DLD1 (cell line): ENCODE measurements at regions not wholly inside any gene's neighbourhood (a gene's known extent, or its start where the extent isn't known, plus 50 kb on each side); places are given as distances from the start of the nearest gene placed in this dataset.

ENCODE experiments used
- in situ Hi-C: cut with HindIII; loops from 2 replicates; pipeline ENCODE4 v1.10.0; 2017; ENCODE audit warnings: low sequenced_read_pairs

- in situ Hi-C loops = no loop called here
Observed at GRCh38 chr13:63691474-63691873, 2275.8 kb upstream of the PCDH20 start.

DNA sequence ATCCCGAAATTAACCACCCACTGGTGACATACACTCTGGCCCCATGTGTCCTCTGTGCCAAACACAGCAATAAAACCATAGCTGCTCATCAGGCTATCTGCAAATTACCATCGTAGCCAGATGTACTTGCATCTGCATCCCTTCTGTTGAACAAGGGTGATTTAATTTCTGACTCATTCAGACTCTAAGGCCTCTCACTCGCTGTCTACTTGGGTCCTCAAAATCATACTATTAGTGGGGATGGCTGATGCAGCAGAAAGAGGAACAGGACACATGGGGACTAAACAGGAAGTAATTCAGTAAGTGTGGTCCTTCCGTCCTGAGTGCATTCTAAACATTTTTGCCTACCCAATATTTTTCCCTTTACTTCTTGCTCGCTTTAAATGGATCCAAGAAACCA is 2275.0 kb upstream of the PCDH20 start:
- in situ Hi-C loops = no loop called here

GRCh38 chr13:63684822-63685221 is 2269.2 kb upstream of the PCDH20 start:
- in situ Hi-C loops = no loop called here

DNA sequence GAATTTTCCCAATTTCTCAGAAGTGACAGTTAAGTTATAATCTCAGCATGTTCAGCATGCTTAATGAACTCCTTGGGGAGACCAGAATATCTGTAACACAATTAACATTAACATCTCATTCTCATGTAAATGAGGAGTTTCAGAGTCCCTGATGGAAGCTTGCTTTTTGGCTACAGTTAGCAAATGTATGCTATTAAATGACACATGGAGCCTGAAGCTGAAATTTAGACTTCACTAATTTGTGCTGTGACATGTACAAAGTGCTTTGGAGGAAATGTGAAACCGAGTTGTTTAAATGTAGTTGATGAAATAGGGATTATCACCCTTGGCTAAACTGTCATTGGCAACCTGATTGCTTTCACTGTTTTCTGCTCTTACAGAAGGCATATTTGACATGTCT is 2265.1 kb upstream of the PCDH20 start:
- in situ Hi-C loops = no loop called here

DNA sequence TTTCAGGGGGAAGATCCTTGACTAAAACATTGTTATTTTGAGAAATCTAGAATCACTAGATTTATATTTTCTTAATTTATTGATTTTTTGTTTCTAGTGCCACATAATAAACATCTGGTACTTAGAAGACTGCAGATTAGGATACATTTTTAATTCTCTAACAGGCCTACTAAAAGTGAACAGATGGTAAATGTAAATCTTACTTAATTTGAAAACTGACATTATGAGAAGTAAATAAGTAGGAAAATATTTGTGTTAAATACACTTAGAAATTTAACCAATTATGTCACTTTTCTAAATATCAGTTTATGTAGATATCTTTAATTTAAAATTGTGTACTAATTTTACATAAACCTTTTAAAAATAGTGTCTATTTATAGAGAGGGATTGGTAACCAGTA is 2255.6 kb upstream of the PCDH20 start:
- in situ Hi-C loops = no loop called here

DNA sequence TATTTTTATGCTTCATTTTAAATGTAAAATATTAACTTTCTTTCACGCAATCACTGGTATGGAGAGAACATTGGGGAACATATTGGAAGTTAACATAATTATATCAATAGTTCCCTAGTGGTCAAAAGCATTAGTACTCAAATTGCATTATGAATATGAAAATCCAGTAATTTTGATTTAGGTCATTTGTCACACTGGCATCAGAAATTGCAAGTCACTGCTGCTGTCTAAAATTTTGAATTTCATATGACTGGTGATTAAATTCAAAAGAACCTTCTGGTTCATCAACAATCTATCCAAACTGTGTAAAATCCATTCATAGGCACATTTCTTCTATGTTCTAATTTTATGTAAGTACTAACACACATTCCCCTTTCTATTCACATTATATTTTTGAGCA is 2235.7 kb upstream of the PCDH20 start:
- in situ Hi-C loops = no loop called here

DNA sequence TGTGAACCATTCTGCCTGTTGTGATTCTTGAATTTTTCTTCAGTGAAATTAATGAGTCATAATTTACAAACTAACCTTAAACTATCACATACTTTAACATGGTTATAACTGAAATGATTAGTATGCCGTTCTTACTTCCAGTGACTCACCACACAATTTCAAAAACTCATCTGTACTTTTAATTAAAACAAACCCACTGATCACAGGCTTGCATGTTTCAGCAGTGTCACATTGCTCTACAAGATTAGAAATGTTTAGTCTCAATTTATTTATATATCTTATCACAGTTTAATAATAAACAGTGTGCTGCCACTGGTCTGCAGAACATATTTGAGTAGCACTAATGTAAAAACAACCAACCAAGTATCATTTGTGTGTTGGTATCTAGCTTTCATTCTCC is 2227.9 kb upstream of the PCDH20 start:
- in situ Hi-C loops = no loop called here

DNA sequence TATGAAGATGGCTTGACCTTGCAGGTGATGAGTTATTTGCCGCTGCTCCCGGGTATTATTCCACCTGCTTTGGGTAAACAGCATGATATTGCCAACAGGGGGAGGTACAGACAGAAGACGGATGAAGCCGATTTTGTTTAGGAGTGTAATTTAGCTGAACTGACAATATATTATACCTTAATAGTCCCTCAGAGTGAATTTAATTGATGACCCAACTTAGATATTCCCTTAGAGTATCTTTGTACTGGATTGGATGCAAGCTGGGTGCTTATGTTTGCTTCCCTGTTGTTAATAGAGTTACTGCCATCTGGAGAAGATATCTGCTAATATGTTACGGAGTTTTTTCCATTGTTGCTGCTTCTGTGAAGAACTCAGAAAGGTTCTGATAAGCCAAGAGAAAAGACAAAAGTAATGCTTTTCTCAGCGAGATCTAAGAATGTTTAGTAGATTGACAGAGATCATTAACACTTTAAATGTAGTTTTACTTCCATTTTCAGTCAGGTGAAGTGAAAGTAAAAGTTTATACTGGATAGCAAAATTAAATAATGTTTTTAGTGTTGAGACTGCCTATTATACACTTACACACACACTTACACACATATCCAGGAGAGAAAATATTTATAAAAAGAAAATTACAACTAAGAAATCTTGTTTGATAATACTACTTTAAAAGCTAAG is 2220.8 kb upstream of the PCDH20 start:
- in situ Hi-C loops = no loop called here

- in situ Hi-C loops = no loop called here
Observed at GRCh38 chr13:63632321-63632720, 2216.7 kb upstream of the PCDH20 start.

DNA sequence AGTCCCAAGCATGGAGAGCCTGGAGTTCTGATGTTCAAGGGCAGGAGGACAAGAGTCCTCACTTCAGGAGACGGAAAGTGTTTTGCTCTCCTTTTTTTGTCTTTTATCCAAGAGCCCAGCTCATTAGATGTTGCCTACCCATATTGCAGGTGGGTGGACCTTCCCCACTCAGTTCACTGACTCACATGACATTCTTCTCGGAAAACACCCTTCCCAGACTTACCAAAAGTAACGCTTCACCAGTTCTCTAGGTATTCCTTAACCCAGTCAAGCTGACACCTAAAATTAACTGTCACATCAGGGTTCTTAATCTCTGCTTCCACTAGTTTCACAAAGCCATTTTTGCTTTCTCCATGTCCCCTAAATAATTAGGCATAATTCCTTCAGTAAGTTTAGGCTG is 2215.4 kb upstream of the PCDH20 start:
- in situ Hi-C loops = no loop called here

GRCh38 chr13:63629591-63629990 is 2213.9 kb upstream of the PCDH20 start:
- in situ Hi-C loops = no loop called here

DNA sequence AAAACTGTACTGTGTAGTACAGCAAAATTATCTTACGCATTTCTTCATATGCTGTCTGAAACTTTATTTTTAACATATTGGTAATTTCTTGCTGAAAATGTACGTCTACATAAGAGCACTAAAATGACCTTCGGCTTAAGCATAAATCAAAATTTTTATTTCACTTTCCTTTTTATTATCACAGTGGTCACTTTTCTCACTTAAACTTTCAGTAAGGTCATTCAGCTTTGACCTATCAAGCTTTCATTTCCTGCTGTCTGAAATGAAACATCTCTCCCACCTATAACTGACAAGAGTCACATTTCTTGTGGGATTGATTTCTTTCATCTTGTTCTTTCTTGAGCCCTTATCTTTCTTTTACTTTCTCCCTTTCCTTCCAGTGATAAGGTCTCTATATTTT is 2212.7 kb upstream of the PCDH20 start:
- in situ Hi-C loops = no loop called here

GRCh38 chr13:63625869-63626268 is 2210.2 kb upstream of the PCDH20 start:
- in situ Hi-C loops = no loop called here

DNA sequence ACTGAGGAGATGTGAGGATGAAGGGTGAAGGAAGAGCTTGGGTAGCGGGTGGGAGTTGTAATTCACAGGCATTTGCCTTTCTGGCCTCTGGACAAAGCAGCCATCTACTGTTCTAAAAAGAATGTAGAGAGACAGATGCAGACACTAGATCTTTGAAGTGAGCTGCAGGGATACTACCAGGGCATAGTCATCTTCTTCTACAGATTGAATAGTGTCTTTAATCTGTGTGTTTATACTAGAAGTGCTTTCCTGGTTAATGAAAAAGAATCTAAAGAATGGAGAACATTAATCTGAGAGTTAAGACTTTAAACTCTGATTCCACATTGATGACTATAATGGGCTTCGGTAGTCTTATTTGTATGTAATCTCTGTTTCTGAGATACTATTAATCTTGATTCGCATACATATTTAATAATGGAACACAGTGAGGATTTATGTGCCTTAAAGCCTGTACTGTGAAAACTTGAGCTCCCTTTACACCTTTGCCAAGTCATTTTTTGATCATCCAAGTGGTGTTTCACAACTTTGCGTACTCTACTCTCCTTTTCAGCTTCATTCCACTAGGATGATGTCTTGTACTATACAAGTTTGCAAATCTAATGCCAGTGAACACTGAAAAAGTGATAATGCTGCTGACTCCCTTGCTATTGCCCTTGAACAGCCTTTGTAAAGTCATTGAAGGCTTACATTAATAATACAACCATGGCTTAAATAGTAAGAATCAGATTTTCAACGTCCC is 2199.4 kb upstream of the PCDH20 start:
- in situ Hi-C loops = no loop called here

DNA sequence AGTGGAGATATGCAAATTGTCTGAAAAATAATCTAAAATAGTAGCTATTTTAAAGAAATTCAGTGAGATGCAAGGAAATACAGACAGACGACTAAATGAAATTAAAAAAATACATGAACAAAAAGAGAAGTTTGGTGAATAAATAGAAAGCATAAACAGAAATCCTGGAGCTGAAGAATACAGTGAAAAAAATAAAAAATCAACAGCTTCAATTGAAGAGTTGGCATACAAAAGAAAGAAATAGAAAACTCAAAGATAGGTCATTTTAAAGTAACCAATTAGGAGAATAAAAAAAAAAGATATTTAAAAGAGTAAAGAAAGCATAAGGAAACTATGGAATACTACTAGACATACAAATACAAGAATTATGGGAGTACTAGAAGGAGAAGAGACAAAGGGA is 2191.5 kb upstream of the PCDH20 start:
- in situ Hi-C loops = no loop called here

- in situ Hi-C loops = no loop called here
Observed at GRCh38 chr13:63605962-63606361, 2190.3 kb upstream of the PCDH20 start.

GRCh38 chr13:63605403-63605802 is 2189.8 kb upstream of the PCDH20 start:
- in situ Hi-C loops = no loop called here

DNA sequence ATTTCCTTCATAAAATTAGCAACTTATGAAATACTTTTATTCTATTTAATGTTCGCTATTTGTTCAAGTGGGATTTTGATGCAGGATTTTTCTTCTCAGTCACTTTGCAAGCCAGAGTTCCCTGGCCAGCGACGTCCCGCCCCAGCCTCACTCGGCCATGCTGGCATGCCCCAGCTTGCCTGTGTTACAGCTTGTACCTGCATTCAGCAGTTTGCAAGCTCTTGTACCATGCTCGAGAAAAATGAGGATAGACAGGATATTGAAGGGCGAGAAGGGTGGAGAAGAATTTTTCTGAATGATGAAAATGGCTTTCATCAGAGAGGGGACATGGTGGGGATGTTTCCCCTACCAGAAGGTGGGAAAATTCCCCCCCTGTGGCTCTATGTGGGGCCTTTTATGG is 2180.2 kb upstream of the PCDH20 start:
- in situ Hi-C loops = no loop called here

DNA sequence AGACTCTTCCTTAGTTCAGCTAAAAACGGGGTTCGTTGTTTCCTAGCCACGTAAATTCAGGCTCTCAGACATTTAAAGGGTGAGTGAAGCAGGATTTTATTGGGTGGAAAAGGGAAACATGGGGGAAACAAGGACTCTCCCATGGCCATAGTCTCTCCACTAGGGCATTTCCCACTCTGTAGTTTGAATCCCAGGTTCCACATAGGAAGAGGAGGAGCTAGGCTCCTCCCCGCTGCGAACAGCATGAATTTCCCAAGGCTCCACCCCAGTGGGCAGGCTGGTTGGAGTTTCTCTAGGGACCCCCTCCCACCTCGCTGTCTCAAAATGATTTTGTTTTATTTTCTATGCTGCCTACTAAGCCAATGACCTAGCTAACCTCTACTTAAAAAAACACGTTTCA is 2170.8 kb upstream of the PCDH20 start:
- in situ Hi-C loops = no loop called here

DNA sequence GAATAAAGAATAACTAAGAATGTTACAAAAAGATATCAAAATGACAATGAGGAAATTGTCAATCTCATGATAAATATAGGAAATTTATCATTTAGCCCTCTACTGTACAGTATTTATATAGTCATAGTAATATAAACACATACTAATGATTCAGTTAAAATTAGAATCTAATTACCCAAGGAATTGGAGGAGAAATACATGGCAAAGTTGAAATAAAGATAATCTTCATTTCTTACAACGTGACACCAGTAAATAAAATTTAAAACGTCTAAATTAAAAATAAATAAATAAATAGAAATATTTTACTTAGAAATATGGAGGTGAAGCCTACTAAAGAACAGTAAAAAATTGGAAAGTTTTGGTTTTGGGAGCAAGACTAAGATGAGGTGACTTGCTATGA is 2163.1 kb upstream of the PCDH20 start:
- in situ Hi-C loops = no loop called here

DNA sequence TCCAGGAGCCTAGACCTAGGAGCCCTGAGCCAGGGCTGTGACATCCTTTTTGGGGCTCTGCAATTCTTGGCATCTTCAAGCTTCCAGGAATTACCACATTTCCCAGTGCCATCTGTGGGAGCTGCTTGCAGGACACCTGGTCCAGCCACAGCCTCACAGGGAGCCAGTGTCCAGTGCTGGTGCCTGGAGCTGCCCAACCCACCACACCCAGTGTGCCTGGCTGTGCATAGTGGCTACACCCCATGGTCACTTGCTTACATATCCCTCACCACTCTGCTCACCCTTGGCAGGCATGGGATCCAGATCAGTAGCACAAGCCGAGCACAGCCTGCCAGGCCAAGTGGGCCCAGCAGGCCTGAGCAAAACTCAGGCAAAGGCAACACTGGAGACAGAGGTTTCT is 2151.4 kb upstream of the PCDH20 start:
- in situ Hi-C loops = no loop called here

- in situ Hi-C loops = no loop called here
Observed at GRCh38 chr13:63554157-63554556, 2138.5 kb upstream of the PCDH20 start.

DNA sequence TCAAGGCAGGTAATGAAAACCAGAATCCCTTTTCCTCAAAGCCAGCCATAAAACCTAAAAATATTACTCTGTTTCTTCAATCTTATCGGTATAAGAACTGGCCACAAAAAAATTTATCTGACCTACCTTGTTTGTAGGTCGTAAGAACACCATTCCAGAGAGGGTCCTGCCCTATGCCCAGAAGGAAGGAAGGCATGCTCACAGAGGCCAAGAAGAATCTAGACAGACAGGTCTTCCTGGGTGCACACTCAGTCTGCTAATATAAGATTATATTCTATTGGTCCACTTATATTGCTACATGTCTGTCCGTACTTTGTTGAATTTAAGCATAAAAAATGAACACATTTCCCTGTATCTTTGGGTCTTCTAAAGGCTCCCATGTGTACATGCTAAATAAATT is 2136.1 kb upstream of the PCDH20 start:
- in situ Hi-C loops = no loop called here
